Activated CD4-positive, alpha-beta memory T cell treated with anti-CD3 and anti-CD28 coated beads for 36 hours (primary cell): ENCODE measurements at regions not wholly inside any gene's neighbourhood (a gene's known extent, or its start where the extent isn't known, plus 50 kb on each side); places are given as distances from the start of the nearest gene placed in this dataset.

Source experiments
- CTCF ChIA-PET: fragments of 350-600 bp; sonication (Branson Sonifier 250); formaldehyde crosslinking; loops from one replicate; lab custom pipeline; 2021; ENCODE audit warnings: antibody characterized with exemption, inconsistent platforms; lab: Charles Lee
- POLR2A ChIA-PET: fragments of 350-600 bp; sonication (Branson Sonifier 250); formaldehyde crosslinking; loops from one replicate; lab custom pipeline; 2021; ENCODE audit warnings: antibody characterized with exemption; lab: Charles Lee
- DNase-seq: peaks from one replicate; pipeline ENCODE4 v3.0.0-alpha.2; 2020
- H3K27ac Mint-ChIP-seq: one replicate; pipeline ENCODE4 v1.8.0; 2021; ENCODE audit warnings: mixed read lengths
- H3K27me3 Mint-ChIP-seq: one replicate; pipeline ENCODE4 v1.8.0; 2021; ENCODE audit warnings: mixed read lengths
- H3K36me3 Mint-ChIP-seq: one replicate; pipeline ENCODE4 v1.8.0; 2021; ENCODE audit warnings: mixed read lengths
- H3K4me1 Mint-ChIP-seq: one replicate; pipeline ENCODE4 v1.8.0; 2021; ENCODE audit warnings: low read depth, mixed read lengths
- H3K4me3 Mint-ChIP-seq: one replicate; pipeline ENCODE4 v1.8.0; 2021; ENCODE audit warnings: mild to moderate bottlenecking, mixed read lengths
- H3K9me3 Mint-ChIP-seq: one replicate; pipeline ENCODE4 v1.8.0; 2021; ENCODE audit warnings: mixed read lengths
- intact Hi-C: fragments of 100-400 bp; cut with micrococcal nuclease; formaldehyde crosslinking; loops from one replicate; pipeline ENCODE4 v1.15.1; 2023

GRCh38 chr7:25790963-25791362, 361.0 kb upstream of the NFE2L3 start:
- Mint-ChIP-seq H3K9me3 (no peaks in the 10 kb centered on the region), H3K27ac (no peak overlapping the region), H3K4me3 (no peak overlapping the region), H3K27me3 (peaks cover 11% of the 10 kb centered on the region), H3K36me3 (no peaks in the 10 kb centered on the region), H3K4me1 (no peaks in the 10 kb centered on the region)
- intact Hi-C loops: no loop called here
- CTCF ChIA-PET: no interaction called here
- POLR2A ChIA-PET: no interaction called here
- no peak for DNase-seq

DNA sequence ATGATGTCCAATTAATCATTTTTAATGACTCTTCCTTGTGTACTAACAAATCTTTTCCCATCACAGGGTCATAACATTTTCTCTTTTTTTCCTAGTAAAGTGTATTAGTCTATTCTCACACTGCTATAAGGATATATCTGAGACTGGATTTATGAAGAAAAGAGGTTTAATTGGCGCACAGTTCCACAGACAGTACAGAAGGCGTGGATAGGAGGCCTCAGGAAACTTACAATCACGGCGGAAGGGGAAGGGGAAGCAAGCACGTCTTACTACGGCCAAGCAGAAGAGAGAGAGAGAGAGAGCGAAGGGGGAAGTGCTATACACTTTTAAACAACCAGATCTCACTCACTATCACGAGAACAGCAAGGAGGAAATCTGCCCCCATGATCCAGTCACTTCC, 359.4 kb upstream of the NFE2L3 start:
- no peaks in the 10 kb centered on the region for H3K9me3 Mint-ChIP-seq
- no peaks in the 10 kb centered on the region for H3K4me1 Mint-ChIP-seq
- CTCF ChIA-PET: no interaction called here

GRCh38 chr7:25795824-25796235, 356.2 kb upstream of the NFE2L3 start:
- Mint-ChIP-seq H3K27ac (no peak overlapping the region), H3K27me3 (peaks cover 14% of the 10 kb centered on the region), H3K4me3 (no peak overlapping the region), H3K4me1 (no peaks in the 10 kb centered on the region), H3K9me3 (no peaks in the 10 kb centered on the region), H3K36me3 (no peaks in the 10 kb centered on the region)
- intact Hi-C loops: no loop called here
- ChIA-PET POLR2A (no interaction called here), CTCF (no interaction called here)
- no peak for DNase-seq

More for the DNA sequence above, 359.4 kb upstream of the NFE2L3 start:
- H3K36me3 Mint-ChIP-seq: no peaks in the 10 kb centered on the region
- intact Hi-C loops: no loop called here
- peaks cover 14% of the 10 kb centered on the region for H3K27me3 Mint-ChIP-seq
- H3K27ac Mint-ChIP-seq: no peak overlapping the region
- no peak overlapping the region for H3K4me3 Mint-ChIP-seq
- POLR2A ChIA-PET: no interaction called here
- no peak for DNase-seq

- no peak overlapping the region for H3K27ac Mint-ChIP-seq
- no peak for DNase-seq
Measured at GRCh38 chr7:25798344-25798743, 353.7 kb upstream of the NFE2L3 start.

DNA sequence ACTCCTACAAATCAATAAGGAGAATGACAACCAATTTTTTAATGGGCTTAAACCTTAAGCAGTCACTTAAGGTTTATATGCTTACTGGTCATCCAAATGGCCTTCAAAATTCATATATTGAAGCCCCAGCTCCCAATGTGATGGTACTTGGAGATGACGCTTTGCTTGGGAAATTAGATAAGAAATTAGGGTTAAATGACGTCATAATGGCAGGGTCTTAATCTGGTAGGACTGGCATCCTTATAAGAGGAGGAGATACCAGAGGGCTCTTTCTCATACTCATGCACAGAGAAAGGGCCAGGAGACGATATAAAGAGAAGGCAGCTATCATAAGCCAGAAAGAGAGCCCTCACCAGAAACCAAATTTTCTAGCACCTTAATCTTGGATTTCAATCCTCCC, 350.8 kb upstream of the NFE2L3 start:
- DNase-seq: no peak
- Mint-ChIP-seq H3K4me3 (no peak overlapping the region), H3K4me1 (peaks cover 21% of the 10 kb centered on the region), H3K27me3 (peaks cover 3% of the 10 kb centered on the region), H3K27ac (no peak overlapping the region), H3K9me3 (no peaks in the 10 kb centered on the region), H3K36me3 (no peaks in the 10 kb centered on the region)
- intact Hi-C loops: no loop called here
- ChIA-PET CTCF (no interaction called here), POLR2A (no interaction called here)

More at GRCh38 chr7:25798344-25798743, 353.7 kb upstream of the NFE2L3 start:
- ChIA-PET CTCF (no interaction called here), POLR2A (no interaction called here)
- no peaks in the 10 kb centered on the region for H3K36me3 Mint-ChIP-seq
- peaks cover 12% of the 10 kb centered on the region for H3K4me1 Mint-ChIP-seq
- H3K4me3 Mint-ChIP-seq: no peak overlapping the region
- no peaks in the 10 kb centered on the region for H3K9me3 Mint-ChIP-seq
- intact Hi-C loops: no loop called here
- peaks cover 11% of the 10 kb centered on the region for H3K27me3 Mint-ChIP-seq

DNA sequence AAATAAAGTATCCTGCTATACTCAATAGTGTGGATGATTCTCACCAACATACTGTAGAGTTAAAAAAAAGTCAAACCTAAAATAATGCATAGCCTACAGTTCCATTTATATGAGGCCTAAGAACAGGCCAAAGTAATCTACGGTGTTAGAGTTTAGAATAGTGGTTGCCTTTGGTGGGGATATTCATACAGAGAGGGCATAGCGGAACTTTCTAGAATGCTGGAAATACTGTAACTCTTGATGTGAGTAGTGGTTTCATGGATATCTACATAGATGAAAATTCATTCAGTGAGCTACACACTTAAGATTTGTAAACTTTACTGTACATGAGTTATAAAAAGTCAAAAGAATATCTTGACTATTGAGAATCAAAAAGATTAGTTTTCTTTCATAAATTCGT, 349.9 kb upstream of the NFE2L3 start:
- no peak for DNase-seq
- intact Hi-C loops: loop anchor here (1.0 to 2.0 kb wide), 2 partner anchors 60 to 167 kb away; no protein-coding TSS in a partner anchor
- no peaks in the 10 kb centered on the region for H3K36me3 Mint-ChIP-seq
- ChIA-PET CTCF (interaction anchor here (0.6 kb wide), 1 partner anchor 1111 kb away, joined by 3 read pairs; no protein-coding TSS in a partner anchor), POLR2A (no interaction called here)
- no peak overlapping the region for H3K27ac Mint-ChIP-seq
- H3K4me1 Mint-ChIP-seq: peaks cover 21% of the 10 kb centered on the region
- H3K4me3 Mint-ChIP-seq: no peak overlapping the region
- peaks cover 7% of the 10 kb centered on the region for H3K27me3 Mint-ChIP-seq
- no peaks in the 10 kb centered on the region for H3K9me3 Mint-ChIP-seq

- Mint-ChIP-seq H3K4me3 (no peak overlapping the region), H3K4me1 (peaks cover 21% of the 10 kb centered on the region), H3K27me3 (peaks cover 4% of the 10 kb centered on the region), H3K9me3 (no peaks in the 10 kb centered on the region), H3K36me3 (no peaks in the 10 kb centered on the region), H3K27ac (no peak overlapping the region)
- ChIA-PET POLR2A (no interaction called here), CTCF (interaction anchor here (0.6 kb wide), 1 partner anchor 1111 kb away, joined by 3 read pairs; no protein-coding TSS in a partner anchor)
- intact Hi-C loops: loop anchor here (1.0 to 2.0 kb wide), 2 partner anchors 60 to 166 kb away; no protein-coding TSS in a partner anchor
- no peak for DNase-seq
Measured at GRCh38 chr7:25802473-25802872, 349.5 kb upstream of the NFE2L3 start.

DNA sequence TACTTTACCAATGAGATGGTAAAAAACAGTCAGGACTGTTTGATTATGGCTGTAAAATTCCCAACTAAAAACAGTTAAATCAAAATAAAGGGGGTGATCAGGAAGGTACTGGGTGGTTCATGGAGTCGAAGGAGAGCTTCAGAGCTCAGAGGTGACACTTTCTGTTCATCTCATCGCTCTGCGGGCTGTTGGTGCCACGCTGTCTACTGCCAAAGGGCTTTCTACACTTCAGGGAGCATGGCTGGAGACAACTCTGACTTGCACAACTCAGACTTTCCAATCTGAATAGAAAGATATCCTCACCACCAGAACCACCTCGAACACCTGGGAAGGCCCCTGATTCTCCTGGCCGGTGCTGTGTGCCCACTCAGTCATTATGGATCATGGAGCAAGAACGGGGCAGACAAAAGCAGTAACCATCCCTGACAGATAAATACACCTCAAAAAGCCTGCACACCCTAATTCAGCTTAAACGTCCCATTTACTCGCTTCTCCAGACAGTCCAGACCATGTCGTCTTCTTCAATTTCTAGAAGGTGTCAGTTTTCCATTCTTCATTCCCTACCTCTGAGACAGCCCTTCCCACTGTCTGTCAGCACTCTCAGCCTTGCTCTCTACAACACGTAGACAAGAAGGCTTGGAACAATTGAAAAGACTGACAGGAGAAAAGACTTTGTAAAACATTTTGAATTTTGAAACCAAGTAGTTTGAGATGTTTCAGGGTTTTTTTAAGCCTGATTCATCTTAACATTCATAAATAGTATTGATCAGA, 348.7 kb upstream of the NFE2L3 start:
- intact Hi-C loops: loop anchor here (2.0 kb wide), 1 partner anchor 165 kb away; no protein-coding TSS in a partner anchor
- peaks cover 21% of the 10 kb centered on the region for H3K4me1 Mint-ChIP-seq

GRCh38 chr7:25804154-25804553, 347.8 kb upstream of the NFE2L3 start:
- H3K4me3 Mint-ChIP-seq: no peak overlapping the region
- DNase-seq: no peak
- H3K36me3 Mint-ChIP-seq: no peaks in the 10 kb centered on the region
- H3K9me3 Mint-ChIP-seq: no peaks in the 10 kb centered on the region
- POLR2A ChIA-PET: no interaction called here
- intact Hi-C loops: no loop called here
- H3K27me3 Mint-ChIP-seq: peaks cover 7% of the 10 kb centered on the region
- no peak overlapping the region for H3K27ac Mint-ChIP-seq
- peaks cover 21% of the 10 kb centered on the region for H3K4me1 Mint-ChIP-seq
- CTCF ChIA-PET: no interaction called here

More for the DNA sequence above, 348.7 kb upstream of the NFE2L3 start:
- peak; percentile 34 for DNase-seq
- CTCF ChIA-PET: no interaction called here
- POLR2A ChIA-PET: no interaction called here
- Mint-ChIP-seq H3K4me3 (no peak overlapping the region), H3K27me3 (peaks cover 7% of the 10 kb centered on the region), H3K27ac (no peak overlapping the region), H3K9me3 (no peaks in the 10 kb centered on the region), H3K36me3 (no peaks in the 10 kb centered on the region)

DNA sequence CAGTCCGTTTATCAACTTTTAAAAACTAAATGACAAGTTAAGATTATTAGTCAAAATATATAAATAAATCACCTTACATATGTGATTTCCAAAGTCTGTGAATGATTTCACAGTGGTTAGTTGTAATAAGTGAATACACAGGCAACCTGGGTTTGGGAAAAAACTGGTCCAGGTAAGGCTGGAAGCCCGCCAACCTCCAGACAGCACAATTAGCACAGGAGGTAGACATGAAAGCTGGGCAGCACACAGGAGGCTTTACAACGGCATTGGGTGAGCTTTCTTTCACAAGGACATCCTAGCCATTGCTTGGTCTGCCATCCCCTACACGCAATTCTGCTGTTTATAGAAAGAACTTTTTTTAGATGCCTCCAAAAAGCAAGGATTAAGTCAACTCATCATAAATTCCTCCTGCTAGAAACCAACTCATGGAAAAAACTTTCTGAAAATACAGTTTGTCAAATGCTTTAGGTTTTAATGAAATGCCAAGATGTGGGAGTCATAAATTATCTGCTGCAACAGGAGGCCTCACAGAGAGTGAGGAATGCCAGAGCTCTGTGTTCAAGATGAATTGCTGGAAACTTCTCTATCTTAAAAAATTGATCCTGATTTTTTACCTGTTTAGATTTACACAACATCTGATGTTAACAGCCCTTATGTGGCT, 346.8 kb upstream of the NFE2L3 start:
- CTCF ChIA-PET: no interaction called here
- intact Hi-C loops: no loop called here
- H3K27ac Mint-ChIP-seq: no peak overlapping the region

DNA sequence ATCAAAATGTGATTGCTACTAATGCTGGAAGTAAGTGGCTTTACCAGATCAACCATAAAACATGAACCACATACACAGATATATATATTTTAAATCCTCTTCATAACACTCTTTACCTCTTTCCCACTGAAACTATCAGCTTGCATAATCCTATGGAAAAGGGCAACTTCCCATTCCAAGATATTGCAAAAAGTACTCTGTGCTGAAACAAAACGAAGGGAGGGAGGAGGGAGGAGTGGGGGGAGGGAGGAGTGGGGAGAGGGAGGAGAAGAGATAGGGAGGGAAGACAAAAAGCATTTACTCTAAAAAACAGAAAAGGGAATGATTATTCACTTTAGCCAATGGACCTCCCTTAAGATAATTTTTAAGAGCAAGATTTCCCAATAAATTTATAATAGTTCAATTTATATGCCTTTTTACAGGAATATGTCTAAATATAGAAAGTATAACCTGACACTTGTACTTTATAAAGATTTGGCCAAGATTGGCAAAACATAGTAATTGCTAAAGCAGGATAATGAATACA, 344.8 kb upstream of the NFE2L3 start:
- Mint-ChIP-seq H3K27me3 (peaks cover 9% of the 10 kb centered on the region), H3K27ac (no peak overlapping the region)
- CTCF ChIA-PET: no interaction called here

More for the DNA sequence above, 346.8 kb upstream of the NFE2L3 start:
- Mint-ChIP-seq H3K4me1 (peaks cover 21% of the 10 kb centered on the region), H3K9me3 (no peaks in the 10 kb centered on the region), H3K27me3 (peaks cover 7% of the 10 kb centered on the region), H3K36me3 (no peaks in the 10 kb centered on the region), H3K4me3 (no peak overlapping the region)
- POLR2A ChIA-PET: no interaction called here
- no peak for DNase-seq

DNA sequence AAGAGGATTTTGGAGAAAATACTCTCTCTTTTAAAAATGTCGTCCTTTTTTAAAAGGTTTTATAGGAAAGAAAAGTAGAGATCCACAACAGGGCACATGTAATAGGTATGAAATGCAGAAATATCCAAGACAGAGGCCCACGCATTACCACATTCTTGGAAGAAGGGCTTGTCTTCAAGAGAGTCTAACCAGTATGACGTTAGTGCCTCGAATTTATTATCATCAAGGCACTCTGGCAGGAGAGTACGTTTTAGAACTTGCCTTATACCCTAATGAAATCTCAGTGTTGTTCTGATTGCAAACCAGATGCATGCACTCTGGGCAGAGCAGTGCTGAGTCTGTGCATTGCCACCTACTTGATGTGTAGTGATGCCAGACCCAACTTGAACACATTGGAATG, 342.6 kb upstream of the NFE2L3 start:
- Mint-ChIP-seq H3K9me3 (no peaks in the 10 kb centered on the region), H3K27ac (no peak overlapping the region), H3K36me3 (no peaks in the 10 kb centered on the region), H3K27me3 (peaks cover 10% of the 10 kb centered on the region), H3K4me3 (no peak overlapping the region), H3K4me1 (no peaks in the 10 kb centered on the region)
- no peak for DNase-seq
- intact Hi-C loops: no loop called here
- ChIA-PET POLR2A (no interaction called here), CTCF (no interaction called here)

More for the DNA sequence above, 344.8 kb upstream of the NFE2L3 start:
- Mint-ChIP-seq H3K36me3 (no peaks in the 10 kb centered on the region), H3K9me3 (no peaks in the 10 kb centered on the region), H3K4me3 (no peak overlapping the region), H3K4me1 (peaks cover 16% of the 10 kb centered on the region)
- no peak for DNase-seq
- POLR2A ChIA-PET: no interaction called here
- intact Hi-C loops: no loop called here
